ENCODE measurements at regions not wholly inside any gene's neighbourhood (a gene's known extent, or its start where the extent isn't known, plus 50 kb on each side); places are given as distances from the start of the nearest gene placed in this dataset.
"Not testable (repeated sequence)": the region's sequence is repeated elsewhere in the genome, so short reads cannot be mapped to it uniquely, and the experiment has no call there.

DNA sequence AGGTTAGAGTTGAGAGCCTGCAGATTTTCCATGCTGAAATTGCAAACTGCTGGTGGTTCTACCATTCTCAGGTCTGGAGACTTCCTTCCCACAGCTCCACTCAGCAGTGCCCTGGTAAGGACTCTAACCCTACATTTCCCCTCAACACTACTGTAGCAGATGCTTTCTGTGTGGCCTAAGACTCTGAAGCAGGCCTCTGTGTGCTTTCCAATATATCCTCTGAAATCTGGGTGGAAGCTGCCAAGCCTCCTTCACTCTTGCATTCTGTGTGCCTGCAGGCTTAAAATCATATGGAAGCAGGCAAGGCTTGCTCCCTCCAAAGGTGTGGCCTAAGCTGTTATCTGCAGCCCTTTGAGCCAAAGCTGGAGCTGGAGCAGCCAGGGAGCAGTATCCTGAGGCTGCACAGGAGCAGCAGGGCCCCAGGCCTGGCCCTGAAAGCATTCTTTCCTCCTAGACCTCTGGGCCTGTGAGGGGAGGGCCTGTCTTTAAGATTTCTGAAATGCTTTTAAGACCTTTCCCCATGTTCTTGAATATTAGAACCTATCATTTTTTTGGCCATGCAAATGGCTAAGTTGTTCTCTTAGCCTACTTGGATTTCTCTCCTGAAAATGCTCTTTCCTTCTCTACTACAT is 134.1 kb upstream of the TSHZ3 start:
- TF ChIP-seq, protein P1, sequence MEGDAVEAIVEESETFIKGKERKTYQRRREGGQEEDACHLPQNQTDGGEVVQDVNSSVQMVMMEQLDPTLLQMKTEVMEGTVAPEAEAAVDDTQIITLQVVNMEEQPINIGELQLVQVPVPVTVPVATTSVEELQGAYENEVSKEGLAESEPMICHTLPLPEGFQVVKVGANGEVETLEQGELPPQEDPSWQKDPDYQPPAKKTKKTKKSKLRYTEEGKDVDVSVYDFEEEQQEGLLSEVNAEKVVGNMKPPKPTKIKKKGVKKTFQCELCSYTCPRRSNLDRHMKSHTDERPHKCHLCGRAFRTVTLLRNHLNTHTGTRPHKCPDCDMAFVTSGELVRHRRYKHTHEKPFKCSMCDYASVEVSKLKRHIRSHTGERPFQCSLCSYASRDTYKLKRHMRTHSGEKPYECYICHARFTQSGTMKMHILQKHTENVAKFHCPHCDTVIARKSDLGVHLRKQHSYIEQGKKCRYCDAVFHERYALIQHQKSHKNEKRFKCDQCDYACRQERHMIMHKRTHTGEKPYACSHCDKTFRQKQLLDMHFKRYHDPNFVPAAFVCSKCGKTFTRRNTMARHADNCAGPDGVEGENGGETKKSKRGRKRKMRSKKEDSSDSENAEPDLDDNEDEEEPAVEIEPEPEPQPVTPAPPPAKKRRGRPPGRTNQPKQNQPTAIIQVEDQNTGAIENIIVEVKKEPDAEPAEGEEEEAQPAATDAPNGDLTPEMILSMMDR (IDR thresholded peaks at IDR 0.05): no peak
- intact Hi-C loops (cut with micrococcal nuclease): no loop called here
- ATAC-seq: no peak
- no peaks in the 10 kb centered on the region for H3K4me1 Mint-ChIP-seq (ENCODE audit: low read depth)
- no peaks in the 10 kb centered on the region for H3K36me3 Mint-ChIP-seq (ENCODE audit: low read depth)
- DNase-seq: no peak
- ChIA-PET CTCF (no interaction called here), POLR2A (no interaction called here)
- H3K4me3 Mint-ChIP-seq: no peak overlapping the region
- peaks cover 4% of the 10 kb centered on the region for H3K27me3 Mint-ChIP-seq
- peaks cover 6% of the 10 kb centered on the region for H3K9me3 Mint-ChIP-seq
- no peak overlapping the region for H3K27ac Mint-ChIP-seq

DNA sequence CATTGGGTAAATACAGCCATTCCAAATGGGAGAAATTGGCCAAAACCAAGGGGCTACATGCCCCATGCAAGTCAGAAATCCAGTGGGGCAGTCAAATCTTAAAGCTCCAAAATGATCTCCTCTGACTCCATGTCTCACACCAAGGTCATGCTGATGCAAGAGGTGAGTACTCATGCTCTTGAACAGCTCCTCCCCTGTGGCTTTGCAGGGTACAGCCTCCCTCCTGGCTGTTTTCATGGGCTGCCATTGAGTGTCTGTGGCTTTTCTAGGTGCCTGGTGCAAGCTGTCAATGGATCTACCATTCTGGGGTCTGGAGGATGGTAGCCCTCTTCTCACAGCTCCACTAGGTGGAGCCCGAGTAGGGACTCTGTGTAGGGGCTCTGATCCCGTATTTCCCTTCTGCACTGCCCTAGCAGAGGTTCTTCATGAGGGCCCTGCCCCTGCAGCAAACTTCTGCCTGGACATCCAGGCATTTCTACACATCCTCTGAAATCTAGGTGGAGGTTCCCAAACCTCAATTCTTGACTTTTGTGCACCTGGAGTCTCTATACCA is 135.7 kb upstream of the TSHZ3 start:
- H3K4me1 Mint-ChIP-seq (ENCODE audit: low read depth); H3K36me3 Mint-ChIP-seq (ENCODE audit: low read depth); ATAC-seq; DNase-seq; POLR2A ChIA-PET; H3K4me3 Mint-ChIP-seq; H3K9me3 Mint-ChIP-seq; H3K27me3 Mint-ChIP-seq; CTCF ChIA-PET; H3K27ac Mint-ChIP-seq; intact Hi-C loops (cut with micrococcal nuclease): not testable (repeated sequence)

DNA sequence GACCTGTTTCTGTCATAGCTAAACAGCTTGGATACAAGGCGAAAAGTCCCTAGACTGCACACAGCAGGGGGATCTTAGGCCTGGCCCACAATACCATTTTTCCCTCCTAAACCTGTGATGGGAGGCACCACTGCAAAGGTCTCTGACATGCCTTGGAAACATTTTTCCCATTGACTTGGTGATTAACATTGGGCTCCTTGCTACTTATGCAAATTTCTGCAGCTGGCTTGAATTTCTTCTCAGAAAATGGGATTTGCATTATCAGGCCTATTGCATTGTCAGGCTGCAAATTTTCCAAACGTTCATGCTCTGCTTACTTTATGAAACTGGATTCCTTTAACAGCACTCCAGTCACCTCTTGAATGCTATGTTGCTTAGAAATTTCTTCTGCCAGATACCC is 136.2 kb upstream of the TSHZ3 start:
- POLR2A ChIA-PET: no interaction called here
- TF ChIP-seq, protein P1 (IDR thresholded peaks at IDR 0.05): no peak
- H3K4me1 Mint-ChIP-seq (ENCODE audit: low read depth): no peaks in the 10 kb centered on the region
- ATAC-seq (no peak), DNase-seq (no peak)
- intact Hi-C loops (cut with micrococcal nuclease): no loop called here
- H3K9me3 Mint-ChIP-seq: peaks cover 6% of the 10 kb centered on the region
- no peaks in the 10 kb centered on the region for H3K36me3 Mint-ChIP-seq (ENCODE audit: low read depth)
- H3K4me3 Mint-ChIP-seq: no peak overlapping the region
- H3K27ac Mint-ChIP-seq: no peak overlapping the region
- H3K27me3 Mint-ChIP-seq: no peaks in the 10 kb centered on the region
- CTCF ChIA-PET: no interaction called here

DNA sequence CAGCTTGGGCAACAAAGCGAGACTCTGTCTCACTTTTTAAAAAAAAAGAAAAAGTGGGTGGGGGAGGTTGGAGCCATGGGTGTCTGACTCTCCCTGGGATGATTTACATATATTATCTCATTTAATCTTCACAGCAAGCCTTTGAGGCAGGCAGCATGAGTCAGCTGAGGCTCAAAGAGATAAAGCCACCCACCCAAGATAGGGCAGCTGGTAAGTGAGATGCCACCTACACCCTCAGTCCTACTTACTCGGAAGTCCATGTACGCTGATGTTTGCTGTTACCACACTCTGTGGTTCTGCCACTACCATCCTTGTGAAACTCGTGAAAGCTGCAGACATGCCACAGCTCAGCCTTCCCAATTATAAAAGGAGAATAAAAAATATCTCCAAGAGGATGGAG is 142.0 kb upstream of the TSHZ3 start:
- Mint-ChIP-seq H3K36me3 (ENCODE audit: low read depth) (no peaks in the 10 kb centered on the region), H3K4me1 (ENCODE audit: low read depth) (no peaks in the 10 kb centered on the region), H3K27ac (no peak overlapping the region), H3K9me3 (no peaks in the 10 kb centered on the region), H3K4me3 (no peak overlapping the region), H3K27me3 (no peaks in the 10 kb centered on the region)
- no peak for ATAC-seq
- no peak for DNase-seq
- TF ChIP-seq, protein P1 (IDR thresholded peaks at IDR 0.05): no peak
- CTCF ChIA-PET: no interaction called here
- POLR2A ChIA-PET: no interaction called here
- intact Hi-C loops (cut with micrococcal nuclease): no loop called here

DNA sequence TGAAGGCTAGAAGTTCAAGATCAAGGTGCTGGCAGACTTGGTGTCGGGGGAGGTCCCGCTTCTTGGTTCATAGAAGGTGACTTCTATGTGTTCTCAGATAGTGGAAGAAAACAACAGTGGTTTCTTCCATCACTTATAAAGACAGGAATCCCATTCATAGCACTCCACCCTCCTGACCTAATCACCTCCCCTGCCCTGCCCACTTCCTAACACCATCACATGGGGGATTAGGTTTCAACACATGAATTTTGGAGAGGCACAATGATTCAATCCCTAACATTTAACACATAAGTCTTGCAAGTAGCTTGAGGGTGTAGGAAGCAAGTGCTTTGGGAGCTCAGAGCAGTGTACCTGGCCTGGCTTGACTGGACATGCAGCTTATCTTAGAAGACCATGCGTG is 142.8 kb upstream of the TSHZ3 start:
- no peak for ATAC-seq
- CTCF ChIA-PET: no interaction called here
- H3K4me3 Mint-ChIP-seq: no peak overlapping the region

More for the DNA sequence above, 142.8 kb upstream of the TSHZ3 start:
- TF ChIP-seq, protein P1 (IDR thresholded peaks at IDR 0.05): no peak
- Mint-ChIP-seq H3K36me3 (ENCODE audit: low read depth) (no peaks in the 10 kb centered on the region), H3K4me1 (ENCODE audit: low read depth) (no peaks in the 10 kb centered on the region), H3K27ac (no peak overlapping the region), H3K27me3 (no peaks in the 10 kb centered on the region), H3K9me3 (no peaks in the 10 kb centered on the region)
- intact Hi-C loops (cut with micrococcal nuclease): no loop called here
- no peak for DNase-seq
- POLR2A ChIA-PET: no interaction called here
